AG04450 (cell line): ENCODE measurements at regions not wholly inside any gene's neighbourhood (a gene's known extent, or its start where the extent isn't known, plus 50 kb on each side); places are given as distances from the start of the nearest gene placed in this dataset.

Source experiments
- CTCF ChIA-PET: fragments of 300-600, 350-600 bp; formaldehyde crosslinking; extraction: SDS; loops from one replicate; lab custom pipeline; 2022; ENCODE audit warnings: antibody characterized with exemption, inconsistent platforms; lab: Charles Lee
- POLR2A ChIA-PET: fragments of 350-600 bp; formaldehyde crosslinking; extraction: SDS; loops from one replicate; lab custom pipeline; 2021; ENCODE audit warnings: antibody characterized with exemption, inconsistent platforms; lab: Yijun Ruan, JAX
- DNase-seq: peaks from one replicate; pipeline ENCODE4 v3.0.0-alpha.2; 2011; ENCODE audit warnings: low read depth, low spot score
- H3K27ac ChIP-seq: one replicate; pipeline ENCODE4 v1.5.1; 2012; ENCODE audit warnings: low read depth, low read length, control low read depth
- H3K27me3 ChIP-seq: one replicate; pipeline ENCODE4 v1.6.0; 2012; ENCODE audit warnings: low read length; ENCODE audit not compliant: control insufficient read depth, insufficient read depth
- H3K4me3 ChIP-seq: 2 replicates; pipeline ENCODE4 v1.5.1; 2011; ENCODE audit warnings: mild to moderate bottlenecking, low read depth, low read length, control low read depth
- H3K9me3 ChIP-seq: 2 replicates; pipeline ENCODE4 v1.5.1; 2012; ENCODE audit warnings: low read length; ENCODE audit not compliant: control insufficient read depth, insufficient read depth
- CTCF ChIP-seq: IDR thresholded peaks from 2 replicates; pipeline ENCODE4 v1.5.1; 2011; ENCODE audit warnings: low read depth, low read length, control low read depth, inconsistent platforms

- CTCF ChIA-PET = no interaction called here
- H3K4me3 ChIP-seq = no peak overlapping the region
- POLR2A ChIA-PET = interaction anchor here (0.6 kb wide), 1 partner anchor 329 kb away, joined by 5 read pairs; no protein-coding TSS in a partner anchor
- peaks cover 95% of the 10 kb centered on the region for H3K9me3 ChIP-seq
- no peak for DNase-seq
- no peak overlapping the region for H3K27ac ChIP-seq
- TF ChIP-seq CTCF = no peak
- no peaks in the 10 kb centered on the region for H3K27me3 ChIP-seq
Observed at GRCh38 chr22:48953103-48953720, 874.5 kb downstream of the BRD1 start.

DNA sequence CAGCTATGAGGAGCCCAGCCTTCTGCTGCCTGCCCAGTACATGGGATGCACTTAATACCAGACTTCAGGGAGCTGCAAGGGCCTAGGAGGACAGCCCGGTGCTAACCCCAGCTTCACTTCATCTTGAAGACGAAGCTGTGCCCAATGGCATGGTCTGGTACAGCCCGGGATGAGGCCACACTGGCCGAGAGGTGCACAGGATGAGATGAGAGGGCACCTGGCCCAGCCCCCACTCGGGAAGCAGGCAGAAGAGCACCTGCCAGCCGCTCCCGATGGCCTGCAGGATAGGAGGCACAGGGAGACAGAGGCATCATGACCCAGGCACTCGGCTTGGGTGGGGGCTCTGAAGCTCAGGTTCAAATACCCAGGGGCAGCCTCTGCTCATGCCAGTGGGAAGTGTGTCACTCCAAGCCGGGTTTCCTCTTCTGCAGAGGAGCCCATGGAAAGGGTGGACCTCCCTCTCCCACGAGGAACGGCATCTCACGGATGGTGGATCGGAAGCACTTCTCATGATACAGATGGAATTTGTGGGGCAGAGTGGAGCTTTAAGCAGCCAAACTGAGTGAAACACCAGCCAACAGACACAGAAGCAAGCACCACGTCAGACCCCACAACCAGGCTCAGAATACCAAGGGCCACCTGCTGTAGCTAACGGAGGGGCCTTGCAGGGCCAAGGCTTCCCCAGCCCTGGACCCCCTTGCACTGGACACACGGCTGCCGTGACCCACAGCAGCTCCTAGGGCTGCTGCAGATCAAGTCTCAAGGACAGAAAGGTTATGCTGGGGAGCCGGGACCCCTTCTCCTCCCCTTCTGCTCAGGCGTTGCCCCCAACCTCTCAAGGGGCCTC lies 875.2 kb downstream of the BRD1 start:
- POLR2A ChIA-PET = no interaction called here
- no peak for TF ChIP-seq CTCF
- H3K27ac ChIP-seq = no peak overlapping the region
- H3K4me3 ChIP-seq = no peak overlapping the region
- no peaks in the 10 kb centered on the region for H3K27me3 ChIP-seq
- DNase-seq = no peak
- H3K9me3 ChIP-seq = peaks cover 95% of the 10 kb centered on the region
- CTCF ChIA-PET = no interaction called here

DNA sequence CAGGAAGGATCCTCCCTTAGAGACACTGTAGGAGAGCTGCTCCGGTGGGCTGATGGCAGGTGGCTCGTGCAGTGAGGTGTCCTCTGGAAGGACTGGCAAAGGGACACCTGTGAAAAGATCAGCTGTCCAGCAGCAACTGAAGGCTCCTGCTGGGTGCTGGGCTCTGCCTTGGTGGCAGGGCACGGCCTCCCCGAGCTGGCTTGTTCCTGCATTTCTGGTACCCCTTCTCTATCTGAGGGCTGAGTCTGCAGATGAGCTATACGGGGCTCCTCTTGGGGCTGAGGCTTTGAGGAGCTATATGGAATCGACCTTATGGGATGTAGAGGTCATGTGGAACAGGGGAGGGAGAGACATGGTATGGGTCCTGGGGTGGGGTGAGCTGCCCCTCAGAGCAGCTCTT lies 875.8 kb downstream of the BRD1 start:
- Histone ChIP-seq H3K9me3 (peaks cover 92% of the 10 kb centered on the region), H3K27ac (no peak overlapping the region), H3K27me3 (no peaks in the 10 kb centered on the region), H3K4me3 (no peak overlapping the region)
- ChIA-PET CTCF (no interaction called here), POLR2A (no interaction called here)
- no peak for DNase-seq
- no peak for TF ChIP-seq CTCF

- H3K4me3 ChIP-seq = no peak overlapping the region
- no peak for TF ChIP-seq CTCF
- POLR2A ChIA-PET = no interaction called here
- DNase-seq = no peak
- CTCF ChIA-PET = no interaction called here
- no peak overlapping the region for H3K27ac ChIP-seq
- H3K9me3 ChIP-seq = peaks cover 92% of the 10 kb centered on the region
- H3K27me3 ChIP-seq = no peaks in the 10 kb centered on the region
Observed at GRCh38 chr22:48950151-48950915, 877.3 kb downstream of the BRD1 start.
